ENCODE measurements at regions not wholly inside any gene's neighbourhood (a gene's known extent, or its start where the extent isn't known, plus 50 kb on each side); places are given as distances from the start of the nearest gene placed in this dataset.
"Not testable (repeated sequence)": the region's sequence is repeated elsewhere in the genome, so short reads cannot be mapped to it uniquely, and the experiment has no call there.

DNA sequence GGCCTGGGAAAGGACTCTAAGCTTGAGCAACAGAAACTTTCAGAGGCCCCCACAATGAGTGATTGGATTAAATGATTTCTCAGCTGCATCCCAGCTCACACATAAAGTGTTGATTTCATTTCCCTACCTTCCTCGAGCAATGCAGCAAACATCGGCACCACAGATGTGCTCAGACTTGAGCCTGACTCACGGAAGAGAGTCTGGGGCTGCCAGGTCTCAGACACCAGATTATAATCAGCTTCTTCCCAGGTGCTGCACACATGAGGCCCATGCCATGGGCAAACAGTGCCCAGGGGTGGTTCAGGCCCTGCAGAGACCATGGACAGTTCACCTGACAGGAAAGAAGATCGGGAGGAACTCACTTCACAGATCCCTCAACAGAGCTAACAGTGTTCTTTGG, 226.6 kb upstream of the TENM4 start:
- no peak for DNase-seq

DNA sequence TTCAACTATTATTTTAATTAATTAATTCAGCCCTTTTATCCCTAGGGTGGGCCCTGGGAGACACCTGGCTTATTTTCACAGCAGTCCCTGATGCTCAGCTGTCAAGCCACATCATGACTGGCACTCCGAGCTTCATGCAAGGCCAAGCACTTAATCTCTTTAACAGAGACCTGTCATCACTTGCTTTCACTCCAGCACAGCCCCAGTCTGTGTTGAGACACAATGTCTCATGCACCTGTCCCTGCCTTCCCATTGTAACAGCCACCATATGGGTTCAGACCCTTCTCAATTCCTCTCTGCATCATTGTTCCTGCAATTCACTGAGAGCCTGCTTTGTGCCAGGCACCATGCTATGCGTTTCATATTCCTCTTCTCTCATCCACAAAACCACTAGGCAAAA, 222.2 kb upstream of the TENM4 start:
- no peak for DNase-seq

DNA sequence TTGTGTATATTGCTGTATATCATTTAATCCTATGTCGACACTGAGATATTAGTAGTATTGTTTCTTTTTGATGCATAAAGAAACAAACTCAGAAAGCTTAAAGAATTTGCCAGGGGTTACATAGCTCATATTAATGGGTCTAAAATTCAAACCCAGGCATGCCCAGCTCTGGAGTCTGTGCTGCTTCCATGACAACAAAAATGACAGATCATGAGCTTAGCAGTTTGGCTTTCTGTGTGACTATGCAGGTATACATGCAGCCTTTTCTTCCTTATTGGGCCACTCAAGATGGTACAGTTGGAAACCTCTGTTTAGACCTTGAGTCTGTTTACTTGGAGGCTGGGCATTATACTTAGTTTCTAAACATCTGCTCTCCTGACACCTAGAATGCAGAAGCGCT, 220.5 kb upstream of the TENM4 start:
- DNase-seq = no peak

DNA sequence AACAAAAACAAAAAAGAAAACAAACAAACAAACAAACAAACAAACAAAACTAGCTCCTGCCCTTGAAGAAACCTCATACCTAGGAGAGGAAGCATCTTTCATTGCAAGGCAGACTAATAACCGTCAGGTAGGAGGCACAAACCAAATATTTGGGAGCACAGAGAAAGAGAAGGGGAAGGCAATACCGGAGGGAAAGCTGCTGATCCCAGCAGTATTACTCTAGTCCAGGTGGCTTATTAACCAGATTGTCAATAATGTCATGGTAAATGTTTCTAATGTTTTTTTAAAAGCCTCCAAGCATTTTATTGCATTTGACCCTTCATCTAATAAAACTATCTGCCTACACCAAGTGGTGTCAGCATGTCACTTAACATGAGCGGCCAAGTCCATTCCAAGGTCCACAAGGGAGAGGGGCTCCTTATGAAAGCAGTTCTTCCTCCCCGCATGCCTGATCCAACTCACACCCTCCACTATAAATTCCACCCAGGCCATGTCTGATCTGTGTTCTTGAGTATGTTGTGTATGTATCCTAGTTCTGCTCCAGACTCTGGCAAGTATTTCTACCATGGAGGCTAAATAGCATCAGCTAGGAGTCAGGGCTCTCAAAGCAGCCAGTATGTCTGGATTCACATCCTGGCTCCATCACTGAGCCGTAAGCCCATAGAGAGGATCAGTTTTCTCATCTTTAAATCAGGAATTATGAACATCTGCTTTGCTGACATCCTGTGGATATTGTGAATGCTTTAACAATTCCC, 208.1 kb upstream of the TENM4 start:
- DNase-seq = no peak

DNA sequence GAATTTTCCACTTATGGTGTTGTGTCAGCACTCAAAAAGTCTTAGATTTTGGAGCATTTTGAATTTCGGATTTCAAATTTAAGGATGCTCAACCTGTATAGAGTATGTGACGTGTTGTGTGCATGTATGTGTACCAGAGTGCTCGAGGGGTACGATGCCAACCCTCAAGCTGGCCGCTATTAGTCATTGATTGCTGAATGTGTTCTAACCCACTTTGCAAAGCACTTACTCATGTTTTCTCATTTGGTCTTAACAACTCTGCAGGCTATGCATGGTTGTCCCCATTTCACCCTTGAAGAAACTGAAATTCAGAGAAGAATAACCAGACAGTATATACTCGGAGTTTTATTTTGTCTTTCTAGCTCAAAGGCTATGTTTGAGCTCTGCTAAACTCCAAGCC, 196.4 kb upstream of the TENM4 start:
- DNase-seq = no peak

DNA sequence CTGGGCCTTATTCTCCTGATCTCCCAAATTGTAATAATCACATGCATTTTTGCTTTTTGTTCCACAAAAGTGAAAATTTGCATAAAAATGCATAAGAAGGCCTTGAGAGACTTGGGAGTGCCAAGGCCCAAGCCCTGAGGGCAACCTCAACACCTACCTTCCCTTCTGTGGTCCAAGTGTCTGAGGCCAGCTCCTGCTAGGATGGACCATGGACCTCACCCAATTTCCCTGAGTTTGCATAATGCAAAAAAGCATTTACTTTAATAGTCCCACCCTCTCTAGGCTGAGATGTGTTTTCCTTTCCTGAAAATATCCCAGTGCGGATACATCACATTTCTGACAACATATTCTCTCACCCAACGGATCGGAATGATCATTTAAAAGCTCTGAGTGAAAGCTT, 194.1 kb upstream of the TENM4 start:
- no peak for DNase-seq

DNA sequence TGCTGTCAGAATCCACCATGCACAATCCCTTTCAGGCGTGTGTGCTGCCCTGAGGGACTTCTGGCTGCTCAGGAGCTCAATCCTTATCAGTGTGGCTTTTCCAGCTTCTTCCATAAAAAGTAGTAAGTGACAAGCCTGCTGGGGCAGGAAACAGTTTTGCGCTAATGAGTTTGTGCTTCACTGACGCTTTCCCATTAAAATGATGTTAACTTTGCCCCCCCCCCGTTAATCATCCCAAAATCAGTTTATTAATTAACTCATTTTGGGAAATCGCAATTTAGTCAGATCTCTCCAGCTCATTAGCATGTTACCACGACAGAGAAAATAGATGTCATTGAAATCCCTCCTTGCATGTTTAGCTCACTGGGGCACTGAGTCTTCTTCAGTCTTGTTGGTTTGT, 186.5 kb upstream of the TENM4 start:
- DNase-seq = no peak

DNA sequence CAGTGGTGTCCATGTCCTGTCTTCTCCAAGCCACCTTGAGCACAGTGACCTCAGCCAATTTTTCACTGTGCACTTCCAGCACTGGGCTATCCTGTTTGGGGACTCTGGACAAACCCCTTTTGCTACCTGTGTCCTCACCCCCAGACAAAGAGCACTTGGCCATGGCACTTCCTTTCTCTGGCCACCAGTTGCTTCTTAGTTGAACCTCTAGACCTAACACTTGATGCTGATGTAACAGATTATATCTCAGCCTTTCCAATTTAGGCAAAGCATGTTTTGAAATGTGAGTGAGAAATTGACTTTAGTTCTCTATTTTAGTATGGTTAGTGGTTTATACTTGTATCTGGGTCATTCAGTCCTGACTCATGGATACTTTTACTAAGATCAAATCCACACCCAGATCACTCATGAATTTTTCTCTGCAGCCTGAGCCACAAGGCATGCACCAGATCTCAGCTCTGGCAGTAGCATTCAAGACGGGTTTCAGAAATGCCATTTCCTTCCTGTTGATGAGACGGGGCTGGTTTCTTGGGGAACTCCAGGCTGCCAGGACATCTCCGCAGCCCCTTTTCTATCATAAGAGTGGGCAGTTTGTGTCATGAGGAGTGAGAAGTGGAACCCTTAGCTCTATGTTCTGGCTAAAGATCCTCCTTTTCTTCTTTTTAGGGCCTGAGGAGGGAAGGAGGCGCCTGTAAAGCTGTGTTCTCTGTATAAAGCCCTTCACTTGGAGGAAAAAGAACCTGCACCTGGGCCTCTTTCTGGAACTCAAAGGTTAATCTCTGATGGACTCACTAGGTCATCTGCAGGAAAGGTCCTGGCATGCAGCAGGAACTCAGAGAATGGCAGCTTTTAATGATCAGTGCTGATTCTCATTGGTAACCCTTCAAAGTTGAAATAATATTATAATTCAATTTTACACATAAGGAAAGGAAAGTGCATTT, 185.6 kb upstream of the TENM4 start:
- DNase-seq = no peak

DNA sequence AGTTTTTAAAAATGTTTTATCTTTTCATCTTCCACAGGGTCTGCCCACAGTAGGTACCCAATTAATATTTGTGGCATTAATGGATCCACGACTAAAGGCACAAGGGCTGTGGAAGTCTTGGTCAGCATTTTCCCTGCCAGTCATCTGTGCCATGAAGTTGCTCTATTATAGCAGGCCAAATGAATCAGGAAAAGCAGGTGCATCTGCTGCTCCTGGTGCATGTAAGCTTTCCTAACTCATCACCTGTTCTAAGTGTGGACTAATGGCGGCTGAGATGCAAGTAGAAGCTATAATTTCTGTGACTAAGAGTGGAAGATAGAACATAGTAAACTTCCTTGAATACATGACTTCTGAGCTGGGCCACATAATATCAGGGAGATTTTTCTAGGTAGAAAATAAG, 182.5 kb upstream of the TENM4 start:
- no peak for DNase-seq

DNA sequence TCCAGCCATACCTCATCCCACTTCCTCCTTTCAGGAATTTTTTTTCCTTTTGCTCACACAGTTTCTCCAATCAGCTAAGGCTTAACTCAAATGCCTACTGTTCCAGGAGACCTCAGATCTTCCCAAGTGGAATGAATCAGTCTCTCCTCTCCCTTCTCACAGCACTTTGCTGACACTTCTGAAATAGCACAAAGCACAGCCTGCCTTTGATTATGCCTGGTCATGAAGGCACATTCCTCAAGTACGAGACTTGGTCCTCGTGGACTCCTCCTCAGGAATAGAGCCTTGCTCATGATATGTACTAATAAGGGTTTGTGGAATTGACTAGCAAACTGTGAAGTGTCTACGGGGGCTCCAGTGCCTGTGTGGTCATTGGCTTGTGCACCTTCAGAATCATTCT, 176.7 kb upstream of the TENM4 start:
- DNase-seq = no peak

DNA sequence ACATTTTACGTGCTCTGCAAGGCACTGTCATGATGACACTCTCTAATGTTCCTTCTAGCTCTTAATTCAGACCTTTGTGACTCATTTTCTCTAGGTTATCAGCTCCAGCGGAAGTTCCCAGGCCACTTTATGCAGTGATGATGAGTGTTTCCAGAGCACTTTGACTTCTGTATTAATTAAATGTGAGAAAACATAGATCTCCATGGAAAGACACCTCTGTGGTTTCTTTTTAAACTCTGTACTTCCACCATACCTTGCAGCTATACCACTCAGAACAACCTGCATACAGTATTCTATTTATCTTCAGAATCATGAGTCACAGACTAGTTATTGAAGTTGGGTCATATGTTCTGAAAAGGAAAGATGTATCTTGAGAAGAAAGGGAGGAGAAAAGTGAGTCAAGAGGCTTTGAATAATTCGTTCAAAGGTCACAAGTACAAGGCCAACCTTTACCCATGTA, 175.6 kb upstream of the TENM4 start:
- no peak for DNase-seq

DNA sequence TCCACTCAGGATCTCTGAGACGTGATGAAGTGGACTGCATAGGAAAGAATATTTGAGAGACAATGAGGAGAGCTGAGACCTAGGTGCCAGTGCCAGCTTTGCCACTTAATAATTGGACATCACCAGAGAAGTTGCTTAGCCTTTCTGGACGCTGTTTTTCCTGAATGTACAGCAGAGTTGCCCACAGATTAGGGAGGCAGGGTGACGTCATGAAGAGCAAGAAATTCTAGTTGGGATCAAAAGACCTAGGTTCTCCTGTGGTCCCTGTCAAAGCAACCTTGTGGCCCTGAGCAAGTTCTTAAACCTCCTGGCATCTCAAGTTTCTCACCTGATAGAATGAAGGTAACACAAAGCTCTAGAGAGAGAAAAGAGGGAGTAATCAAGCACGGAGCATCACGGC, 174.6 kb upstream of the TENM4 start:
- no peak for DNase-seq

DNA sequence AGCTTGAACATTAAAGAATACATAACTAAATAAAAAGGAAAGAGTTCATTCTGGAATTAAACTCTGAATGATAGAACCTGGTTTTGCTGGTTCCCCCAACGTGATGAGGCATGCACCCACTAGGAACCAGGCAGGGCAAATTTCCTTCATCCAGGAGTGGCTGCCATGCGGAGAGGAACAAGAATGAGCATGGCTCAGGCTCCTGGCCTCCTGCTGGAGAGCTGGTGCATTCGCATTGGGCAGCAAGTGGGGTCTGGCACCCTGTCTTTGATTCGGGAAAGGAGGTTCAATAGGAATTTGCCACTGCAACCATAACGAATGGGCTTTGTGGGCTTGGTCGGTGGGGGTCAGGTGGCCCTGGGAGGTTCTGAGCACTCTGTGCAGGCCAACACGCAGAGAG, 169.8 kb upstream of the TENM4 start:
- no peak for DNase-seq

DNA sequence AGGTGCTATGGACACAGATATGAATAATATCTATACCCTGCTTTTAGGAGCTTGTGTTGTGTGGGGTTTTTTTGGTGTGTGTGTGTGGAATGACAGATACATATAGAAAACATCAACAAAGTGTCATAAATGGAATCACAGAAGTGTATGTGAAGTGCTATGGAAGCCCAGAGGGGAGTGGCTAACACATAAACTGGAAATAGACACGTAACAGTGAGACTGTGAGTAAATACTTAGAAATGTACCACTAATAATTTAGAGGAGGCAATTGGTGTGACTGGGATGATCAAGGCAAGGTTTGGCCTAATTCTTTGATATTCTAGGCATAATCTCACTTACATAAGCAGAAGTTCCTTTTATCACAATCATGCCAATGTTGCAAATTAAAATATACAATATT, 169.3 kb upstream of the TENM4 start:
- DNase-seq = no peak

DNA sequence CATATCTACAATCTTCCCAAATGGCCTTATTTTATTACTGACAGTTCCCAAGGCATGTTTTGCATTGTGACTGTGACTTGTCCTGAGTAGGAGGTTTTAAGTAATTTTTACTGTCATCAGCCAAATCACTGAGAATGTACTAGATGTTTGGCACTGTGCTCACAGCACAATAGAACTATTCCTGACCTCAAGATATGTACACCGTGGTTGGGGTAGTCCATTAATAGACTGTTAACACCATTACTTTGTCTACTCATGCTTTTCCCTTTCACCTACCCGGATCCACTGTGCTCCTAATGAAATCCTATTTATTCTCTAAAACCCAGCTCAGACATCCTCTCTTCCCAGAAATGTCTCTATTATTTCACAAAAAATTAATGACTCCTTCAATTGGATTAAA, 168.7 kb upstream of the TENM4 start:
- DNase-seq = no peak

DNA sequence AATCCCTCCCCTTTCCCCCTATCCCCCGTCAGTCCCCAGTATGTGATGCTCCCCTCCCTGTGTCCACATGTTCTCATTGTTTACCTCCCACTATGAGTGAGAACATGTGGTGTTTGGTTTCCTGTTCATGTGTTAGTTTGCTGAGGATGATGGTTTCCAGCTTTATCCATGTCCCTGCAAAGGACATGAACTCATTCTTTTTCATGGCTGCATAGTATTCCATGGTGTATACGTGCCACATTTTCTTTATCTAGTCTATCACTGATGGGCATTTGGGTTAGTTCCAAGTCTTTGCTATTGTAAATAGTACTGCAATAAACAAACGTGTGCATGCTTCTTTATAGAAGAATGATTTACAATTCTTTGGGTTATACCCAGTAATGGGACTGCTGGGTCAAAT, 165.6 kb upstream of the TENM4 start:
- not testable (repeated sequence) for DNase-seq

DNA sequence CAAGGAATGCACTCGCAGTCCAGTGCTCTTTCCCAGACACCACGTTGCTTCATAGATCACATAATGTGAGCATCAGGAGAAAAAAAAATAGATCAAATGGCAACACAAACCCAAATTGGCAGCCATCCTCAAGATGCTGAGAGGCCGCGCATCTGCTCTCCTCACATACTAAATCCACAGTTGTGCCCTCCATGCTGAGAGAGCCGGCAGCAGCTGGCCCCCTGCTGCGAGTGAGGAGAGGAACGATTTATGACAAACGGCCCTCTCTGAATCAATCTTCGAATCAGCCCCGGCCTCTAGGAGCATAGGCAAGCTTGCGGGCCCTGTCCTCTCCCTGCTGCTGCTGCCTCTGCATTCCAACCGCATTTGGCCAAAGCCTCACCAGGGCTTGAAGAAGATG, 159.9 kb upstream of the TENM4 start:
- no peak for DNase-seq

DNA sequence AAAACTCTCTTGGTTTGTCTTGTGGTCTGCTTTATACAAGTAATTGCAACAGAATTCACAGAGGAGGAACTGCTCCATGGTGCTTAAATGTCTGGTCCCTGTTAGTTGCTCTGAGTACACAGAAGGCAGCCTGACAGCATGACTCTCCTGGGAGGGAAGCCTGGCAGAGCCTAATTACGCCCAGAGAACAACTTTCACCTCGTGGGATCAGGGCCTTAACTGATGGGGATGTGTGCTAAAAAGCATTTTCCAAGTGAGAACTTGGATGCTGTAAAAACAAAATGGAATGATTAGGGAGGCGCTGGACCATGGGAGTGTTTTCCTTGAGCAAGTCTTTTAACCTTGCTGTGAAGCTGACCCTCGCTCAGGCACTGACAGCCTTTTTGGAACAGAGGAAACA, 154.0 kb upstream of the TENM4 start:
- DNase-seq = no peak

DNA sequence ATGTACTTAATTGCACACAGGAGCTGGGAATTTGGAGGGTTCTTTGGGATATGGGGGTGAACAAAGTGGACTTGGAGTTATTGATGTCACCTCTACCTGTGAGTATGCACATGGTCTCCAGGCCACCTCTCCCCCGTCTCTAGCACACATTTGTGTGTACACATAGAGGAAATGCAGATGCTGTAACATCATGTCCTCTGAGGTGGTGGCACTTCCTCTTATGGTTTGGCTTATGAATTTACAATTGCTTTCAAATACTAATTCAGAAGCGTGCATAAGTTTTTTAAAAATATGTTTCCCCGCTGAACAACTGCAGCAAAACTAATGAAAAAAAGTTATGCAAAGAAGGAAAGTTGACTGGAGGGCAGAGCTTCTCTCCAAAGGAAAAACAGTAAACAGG, 152.0 kb upstream of the TENM4 start:
- DNase-seq = no peak

DNA sequence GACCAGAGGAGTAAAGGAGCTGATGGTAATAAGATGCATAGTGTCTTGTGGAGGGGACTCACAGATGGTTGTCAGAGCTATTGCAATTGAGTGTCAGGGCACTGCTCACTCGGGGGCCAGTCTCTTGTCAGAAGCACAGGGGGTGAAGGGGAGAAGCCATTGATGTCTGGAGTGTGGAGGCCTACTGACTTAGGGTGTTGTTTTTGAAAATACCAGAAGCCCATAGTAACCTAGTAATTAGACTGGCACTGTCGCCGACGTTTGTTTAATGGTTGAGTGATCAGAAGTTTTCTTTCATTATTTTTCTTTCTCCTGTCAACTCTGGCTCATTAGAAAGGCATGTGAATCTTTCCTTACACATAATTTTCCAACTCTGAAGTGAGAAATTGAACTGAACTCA, 151.6 kb upstream of the TENM4 start:
- no peak for DNase-seq

DNA sequence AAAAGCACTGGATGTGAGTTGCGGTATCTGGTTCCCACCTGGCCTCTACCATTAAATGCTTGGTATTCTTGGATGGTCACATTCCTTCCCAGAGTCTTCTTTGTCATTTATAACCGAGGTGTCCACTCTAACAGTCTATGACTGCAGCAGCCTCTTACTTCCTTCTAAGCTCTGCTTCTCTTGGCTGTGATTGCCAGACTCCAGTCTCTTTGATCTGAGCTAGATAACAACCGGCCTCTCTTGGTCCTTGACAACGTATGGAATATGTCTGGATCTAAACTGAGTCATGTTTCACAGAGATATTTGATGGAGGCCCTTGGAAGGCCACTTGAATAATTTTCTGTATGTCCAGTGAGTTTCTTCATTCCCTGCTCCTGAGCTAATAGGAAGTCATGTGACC, 141.6 kb upstream of the TENM4 start:
- DNase-seq = no peak

DNA sequence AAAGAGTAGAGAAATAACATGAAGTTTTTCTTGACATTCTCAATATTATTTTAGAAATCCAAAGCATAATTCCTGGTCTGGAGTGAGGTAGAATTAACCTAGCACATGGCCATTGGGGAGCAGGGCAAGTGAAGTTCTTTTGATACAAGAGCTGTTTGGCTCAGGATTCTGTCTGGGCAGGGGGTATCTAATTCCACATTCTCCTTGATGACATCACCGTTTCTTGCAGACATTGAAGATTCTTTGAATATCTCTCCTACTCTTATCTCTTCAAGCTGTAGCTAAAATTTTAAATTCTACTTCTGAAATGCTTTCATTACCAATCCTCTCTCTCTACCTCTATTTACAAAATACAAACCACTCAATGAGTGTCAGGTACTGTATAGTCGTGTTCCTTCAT, 138.2 kb upstream of the TENM4 start:
- DNase-seq = no peak

DNA sequence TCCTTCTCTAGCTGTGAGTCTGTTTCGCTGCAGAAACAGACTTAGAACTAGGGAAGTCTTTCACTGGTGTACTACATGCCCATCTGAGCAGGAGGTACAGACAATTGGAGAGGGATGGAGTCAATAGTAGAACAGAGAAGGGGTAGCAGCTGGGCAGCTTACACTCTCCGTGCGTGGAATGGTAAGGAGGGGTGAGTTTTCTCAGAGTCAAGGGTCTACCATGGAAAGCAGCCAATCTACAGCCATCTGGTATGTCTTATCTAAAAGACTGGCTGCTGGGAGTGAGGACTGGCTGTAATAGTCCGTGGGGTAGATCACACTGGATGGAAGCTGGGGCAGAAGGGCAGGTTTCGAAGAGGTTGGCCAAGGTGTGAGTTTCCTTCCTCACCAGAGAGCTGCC, 137.3 kb upstream of the TENM4 start:
- no peak for DNase-seq

DNA sequence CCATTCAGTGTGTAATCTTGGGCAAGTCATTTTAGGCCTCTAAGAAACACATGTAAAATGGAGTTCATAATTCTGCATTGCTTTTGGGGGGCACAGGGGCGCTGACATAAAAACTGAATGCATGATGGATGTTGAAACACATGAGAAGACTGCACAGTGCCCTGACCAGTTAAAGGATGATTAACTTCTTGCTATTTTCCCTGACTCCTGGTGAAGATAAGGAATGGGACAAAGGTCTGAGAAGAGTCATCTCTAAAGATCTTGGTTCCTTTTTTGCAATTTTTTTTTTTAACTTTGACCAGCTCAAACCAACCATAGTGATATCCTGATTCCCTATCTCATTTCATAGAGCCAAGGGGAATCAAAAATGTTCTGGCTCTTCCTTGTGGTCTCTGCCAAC, 134.9 kb upstream of the TENM4 start:
- no peak for DNase-seq

Measured in NCI-H2107 (cell line).